Breast epithelium (tissue), 3 donors: ENCODE measurements at regions not wholly inside any gene's neighbourhood (a gene's known extent, or its start where the extent isn't known, plus 50 kb on each side); places are given as distances from the start of the nearest gene placed in this dataset.

Source experiments
- CTCF ChIP-seq, 3 donors: fragments of 450-650 bp; IDR thresholded peaks; one replicate each; pipeline ENCODE4 v1.5.1; 2016 to 2017; ENCODE audit warnings: antibody characterized with exemption in 3 of 3, mild to moderate bottlenecking in 3 of 3, moderate library complexity in 3 of 3
- POLR2A ChIP-seq: fragments of 450-650 bp; IDR thresholded peaks from one replicate; pipeline ENCODE4 v1.6.1; 2016; ENCODE audit warnings: antibody characterized with exemption, mild to moderate bottlenecking, moderate library complexity

GRCh38 chr3:159761848-159762635 is 226.6 kb upstream of the IL12A start:
- no peak for TF ChIP-seq CTCF (IDR thresholded peaks at IDR 0.05)
- no peak for TF ChIP-seq POLR2A
